IMR-90 (cell line): ENCODE measurements at regions not wholly inside any gene's neighbourhood (a gene's known extent, or its start where the extent isn't known, plus 50 kb on each side); places are given as distances from the start of the nearest gene placed in this dataset.

Source experiments
- ATAC-seq: fragments of 200-7000 bp; cut with Tn5 transposase; 2 replicates; pipeline ENCODE4 v1.9.1; 2020; ENCODE audit warnings: low read depth, mild to moderate bottlenecking, moderate library complexity
- BruUV-seq: library from RNA; stranded (reverse); fragments of 400-500 nt; replicated peaks from 2 replicates; lab custom pipeline; 2021; lab: Mats Ljungman, UMichigan
- CTCF ChIA-PET: fragments of 300-600 bp; formaldehyde crosslinking; extraction: SDS; loops from one replicate; lab custom pipeline; 2021; ENCODE audit warnings: antibody characterized with exemption; lab: Yijun Ruan, JAX
- POLR2A ChIA-PET: fragments of 300-600 bp; sonication (Branson Sonifier 250); formaldehyde crosslinking; loops from one replicate; lab custom pipeline; 2022; ENCODE audit warnings: antibody characterized with exemption; ENCODE audit not compliant: unreplicated experiment; lab: Charles Lee
- DNase-seq: peaks from one replicate; pipeline ENCODE4 v3.0.0; 2013
- H2AFZ ChIP-seq: replicated peaks from 2 replicates; pipeline ENCODE3; 2013; ENCODE audit warnings: low read length, mild to moderate bottlenecking; ENCODE audit not compliant: poor library complexity
- H2AK5ac ChIP-seq: 2 replicates; pipeline ENCODE4 v1.6.1; 2013; ENCODE audit warnings: low read depth, low read length, inconsistent platforms
- H2AK9ac ChIP-seq: replicated peaks from 2 replicates; pipeline ENCODE3; 2013; ENCODE audit warnings: mild to moderate bottlenecking, low read depth, low read length, moderate library complexity; ENCODE audit not compliant: poor library complexity
- H2BK120ac ChIP-seq: 2 replicates; pipeline ENCODE4 v1.6.1; 2013; ENCODE audit warnings: low read depth, low read length, inconsistent platforms
- H2BK15ac ChIP-seq: 3 replicates; pipeline ENCODE4 v1.6.1; 2013; ENCODE audit warnings: low read depth, low read length, inconsistent platforms
- H2BK20ac ChIP-seq: 2 replicates; pipeline ENCODE4 v1.6.1; 2013; ENCODE audit warnings: low read depth, mild to moderate bottlenecking, inconsistent platforms, low read length, moderate library complexity
- H2BK5ac ChIP-seq: 2 replicates; pipeline ENCODE4 v1.6.1; 2013; ENCODE audit warnings: mild to moderate bottlenecking, low read depth, low read length, inconsistent platforms; ENCODE audit not compliant: poor library complexity, severe bottlenecking
- H3K14ac ChIP-seq: replicated peaks from 2 replicates; pipeline ENCODE4 v1.6.1; 2013; ENCODE audit warnings: low read depth, low read length, inconsistent platforms
- H3K18ac ChIP-seq: 2 replicates; pipeline ENCODE4 v1.6.1; 2013; ENCODE audit warnings: low read depth, low read length, control low read depth
- H3K23ac ChIP-seq: 2 replicates; pipeline ENCODE4 v1.6.1; 2013; ENCODE audit warnings: low read depth, low read length, inconsistent platforms
- H3K27ac ChIP-seq: 2 replicates; pipeline ENCODE4 v1.5.1; 2013; ENCODE audit warnings: mild to moderate bottlenecking, control low read depth, low read length; ENCODE audit not compliant: insufficient read depth
- H3K27me3 ChIP-seq: 2 replicates; pipeline ENCODE4 v1.6.1; 2013; ENCODE audit warnings: low read length; ENCODE audit not compliant: control insufficient read depth, insufficient read depth
- H3K36me3 ChIP-seq: 2 replicates; pipeline ENCODE4 v1.6.1; 2013; ENCODE audit warnings: low read length, mixed read lengths; ENCODE audit not compliant: control insufficient read depth, insufficient read depth
- H3K4ac ChIP-seq: 2 replicates; pipeline ENCODE4 v1.6.1; 2013; ENCODE audit warnings: low read depth, low read length, inconsistent platforms
- H3K4me1 ChIP-seq: 2 replicates; pipeline ENCODE4 v1.6.1; 2013; ENCODE audit warnings: low read length, mixed read lengths; ENCODE audit not compliant: control insufficient read depth, insufficient read depth
- H3K4me2 ChIP-seq: 2 replicates; pipeline ENCODE4 v1.6.1; 2013; ENCODE audit warnings: low read depth, mild to moderate bottlenecking, control low read depth, low read length, moderate library complexity
- H3K4me3 ChIP-seq: 2 replicates; pipeline ENCODE4 v1.5.1; 2013; ENCODE audit warnings: low read depth, mild to moderate bottlenecking, control low read depth, low read length, moderate library complexity; ENCODE audit not compliant: insufficient read depth
- H3K56ac ChIP-seq: 2 replicates; pipeline ENCODE4 v1.6.1; 2013; ENCODE audit warnings: low read length, inconsistent platforms; ENCODE audit not compliant: insufficient read depth; ENCODE audit errors: extremely low read depth
- H3K79me1 ChIP-seq, 2 experiments: 2 replicates each; pipeline ENCODE4 v1.6.1; 2013; ENCODE audit warnings: low read length in 2 of 2, inconsistent platforms in 1 of 2, low read depth in 1 of 2
- H3K9ac ChIP-seq: 2 replicates; pipeline ENCODE4 v1.6.1; 2013; ENCODE audit warnings: low read depth, low read length, control low read depth
- H3K9me1 ChIP-seq: 2 replicates; pipeline ENCODE4 v1.6.1; 2013; ENCODE audit warnings: low read length, inconsistent platforms; ENCODE audit not compliant: insufficient read depth
- H3K9me3 ChIP-seq: 2 replicates; pipeline ENCODE4 v1.6.1; 2013; ENCODE audit warnings: low read length; ENCODE audit not compliant: control insufficient read depth, insufficient read depth
- H4K20me1 ChIP-seq: 2 replicates; pipeline ENCODE4 v1.6.1; 2013; ENCODE audit warnings: low read length, inconsistent platforms; ENCODE audit not compliant: insufficient read depth
- H4K5ac ChIP-seq: 2 replicates; pipeline ENCODE4 v1.6.1; 2013; ENCODE audit warnings: mild to moderate bottlenecking, low read depth, low read length, control low read depth
- H4K8ac ChIP-seq, 2 experiments: 2 replicates each; pipeline ENCODE4 v1.6.1; 2013; ENCODE audit warnings: low read depth in 2 of 2, low read length in 2 of 2, control low read depth in 1 of 2, inconsistent platforms in 1 of 2
- H4K91ac ChIP-seq: 2 replicates; pipeline ENCODE4 v1.6.1; 2013; ENCODE audit warnings: low read depth, low read length, inconsistent platforms; ENCODE audit not compliant: insufficient read depth
- BHLHE40 ChIP-seq: fragments of 150-350 bp; IDR thresholded peaks from 2 replicates; pipeline ENCODE4 v1.6.1; 2016; ENCODE audit warnings: mild to moderate bottlenecking, low read depth, low read length
- CEBPB ChIP-seq: IDR thresholded peaks from 2 replicates; pipeline ENCODE4 v1.6.1; 2012; ENCODE audit warnings: low read depth, low read length, improper control_type of control experiment
- CHD1 ChIP-seq: IDR thresholded peaks from 2 replicates; pipeline ENCODE4 v1.6.1; 2012; ENCODE audit warnings: low read depth, low read length, improper control_type of control experiment
- FOS ChIP-seq: fragments of 150-350 bp; IDR thresholded peaks from 2 replicates; pipeline ENCODE4 v1.6.1; 2016; ENCODE audit warnings: low read depth, low read length
- MAFK ChIP-seq: IDR thresholded peaks from 2 replicates; pipeline ENCODE4 v1.6.1; 2012; ENCODE audit warnings: low read depth, low read length, improper control_type of control experiment
- MAZ ChIP-seq: IDR thresholded peaks from 2 replicates; pipeline ENCODE4 v1.6.1; 2012; ENCODE audit warnings: low read depth, mild to moderate bottlenecking, low read length, improper control_type of control experiment, moderate library complexity, borderline replicate concordance
- MXI1 ChIP-seq: IDR thresholded peaks from 2 replicates; pipeline ENCODE4 v1.6.1; 2012; ENCODE audit warnings: low read depth, mild to moderate bottlenecking, low read length, moderate library complexity, borderline replicate concordance
- NFE2L2 ChIP-seq: fragments of 150-350 bp; IDR thresholded peaks from 2 replicates; pipeline ENCODE4 v1.6.1; 2016; ENCODE audit warnings: low read depth, mild to moderate bottlenecking, low read length
- POLR2A ChIP-seq: IDR thresholded peaks from 2 replicates; pipeline ENCODE4 v1.6.1; 2012; ENCODE audit warnings: mild to moderate bottlenecking, low read depth, low read length
- RAD21 ChIP-seq: IDR thresholded peaks from 2 replicates; pipeline ENCODE4 v1.6.1; 2012; ENCODE audit warnings: low read length, improper control_type of control experiment
- RCOR1 ChIP-seq: IDR thresholded peaks from 2 replicates; pipeline ENCODE4 v1.6.1; 2012; ENCODE audit warnings: mild to moderate bottlenecking, low read length, improper control_type of control experiment; ENCODE audit not compliant: insufficient replicate concordance
- RFX5 ChIP-seq: IDR thresholded peaks from 2 replicates; pipeline ENCODE4 v1.8.0; 2012; ENCODE audit warnings: low read depth, mild to moderate bottlenecking, low read length, moderate library complexity
- SMC3 ChIP-seq: fragments of 150-350 bp; IDR thresholded peaks from 2 replicates; pipeline ENCODE4 v1.6.1; 2016; ENCODE audit warnings: low read depth, mild to moderate bottlenecking, antibody characterized with exemption, low read length, moderate library complexity
- WGBS, 2 experiments: methylation state at CpG; one replicate each; pipeline versions ENCODE4 v1.1.5 to v1.1.7; 2013; ENCODE audit warnings: missing lambda C conversion rate in 2 of 2; ENCODE audit not compliant: insufficient read length in 1 of 2; ENCODE audit errors: extremely low coverage in 2 of 2; 5-methylcytosine and 5-hydroxymethylcytosine counted together
- dilution Hi-C: fragments of 300-500 bp; cut with HindIII; formaldehyde crosslinking; loops from one replicate; pipeline ENCODE4 v1.14.3; 2018; ENCODE audit warnings: low sequenced_read_pairs; ENCODE audit not compliant: unreplicated experiment
- in situ Hi-C: fragments of 300-500 bp; cut with MboI; formaldehyde crosslinking; loops from 3 replicates; pipeline ENCODE4 v1.14.3; 2019; ENCODE audit warnings: low sequenced_read_pairs, inconsistent platforms, mixed read lengths
- intact Hi-C: fragments of 100-400 bp; cut with micrococcal nuclease; formaldehyde crosslinking; loops from 2 replicates; pipeline ENCODE4 v1.10.0; 2022
- TF ChIP-seq, protein P1 (sequence below): conservative IDR thresholded peaks from 2 replicates; pipeline ENCODE4 v1.5.1; 2012; ENCODE audit warnings: mild to moderate bottlenecking, low read depth, low read length, improper control_type of control experiment
- TF ChIP-seq, protein P2 (sequence below): fragments of 150-350 bp; IDR thresholded peaks from 2 replicates; pipeline ENCODE4 v1.6.1; 2016; ENCODE audit warnings: low read depth, mild to moderate bottlenecking, low read length, moderate library complexity, borderline replicate concordance
- TF ChIP-seq, protein P3 (sequence below): fragments of 150-350 bp; IDR thresholded peaks from 2 replicates; pipeline ENCODE4 v1.6.1; 2017; ENCODE audit warnings: mild to moderate bottlenecking, antibody characterized with exemption, low read length, low read depth

- Histone ChIP-seq H3K4ac (no peak overlapping the region), H3K4me2 (no peak overlapping the region), H3K18ac (no peak overlapping the region), H3K9me1 (no peaks in the 10 kb centered on the region), H3K79me1 (no peaks in the 10 kb centered on the region), H4K8ac (no peak overlapping the region), H2AFZ (no peak overlapping the region), H2AK9ac (no peak overlapping the region), H4K91ac (no peak overlapping the region), H3K4me3 (no peak overlapping the region), H2BK20ac (no peak overlapping the region), H3K36me3 (no peaks in the 10 kb centered on the region), H4K20me1 (no peaks in the 10 kb centered on the region), H3K4me1 (no peaks in the 10 kb centered on the region), H2BK15ac (no peak overlapping the region), H3K27ac (no peak overlapping the region), H3K9ac (no peak overlapping the region), H3K9me3 (no peaks in the 10 kb centered on the region), H3K23ac (no peak overlapping the region), H2BK120ac (no peak overlapping the region), H2BK5ac (no peak overlapping the region), H4K5ac (no peak overlapping the region), H2AK5ac (no peak overlapping the region), H3K27me3 (no peaks in the 10 kb centered on the region), H3K14ac (no peak overlapping the region), H3K56ac (no peak overlapping the region)
- no peak for ATAC-seq
- intact Hi-C loops (no loop called here), in situ Hi-C loops (no loop called here), dilution Hi-C loops (no loop called here)
- no TSS peak for BruUV-seq
- TF ChIP-seq, protein P1, sequence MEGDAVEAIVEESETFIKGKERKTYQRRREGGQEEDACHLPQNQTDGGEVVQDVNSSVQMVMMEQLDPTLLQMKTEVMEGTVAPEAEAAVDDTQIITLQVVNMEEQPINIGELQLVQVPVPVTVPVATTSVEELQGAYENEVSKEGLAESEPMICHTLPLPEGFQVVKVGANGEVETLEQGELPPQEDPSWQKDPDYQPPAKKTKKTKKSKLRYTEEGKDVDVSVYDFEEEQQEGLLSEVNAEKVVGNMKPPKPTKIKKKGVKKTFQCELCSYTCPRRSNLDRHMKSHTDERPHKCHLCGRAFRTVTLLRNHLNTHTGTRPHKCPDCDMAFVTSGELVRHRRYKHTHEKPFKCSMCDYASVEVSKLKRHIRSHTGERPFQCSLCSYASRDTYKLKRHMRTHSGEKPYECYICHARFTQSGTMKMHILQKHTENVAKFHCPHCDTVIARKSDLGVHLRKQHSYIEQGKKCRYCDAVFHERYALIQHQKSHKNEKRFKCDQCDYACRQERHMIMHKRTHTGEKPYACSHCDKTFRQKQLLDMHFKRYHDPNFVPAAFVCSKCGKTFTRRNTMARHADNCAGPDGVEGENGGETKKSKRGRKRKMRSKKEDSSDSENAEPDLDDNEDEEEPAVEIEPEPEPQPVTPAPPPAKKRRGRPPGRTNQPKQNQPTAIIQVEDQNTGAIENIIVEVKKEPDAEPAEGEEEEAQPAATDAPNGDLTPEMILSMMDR = no peak
- no peak for TF ChIP-seq SMC3
- TF ChIP-seq BHLHE40 = no peak
- no peak for TF ChIP-seq RFX5
- TF ChIP-seq MAZ = no peak
- TF ChIP-seq, protein P2, sequence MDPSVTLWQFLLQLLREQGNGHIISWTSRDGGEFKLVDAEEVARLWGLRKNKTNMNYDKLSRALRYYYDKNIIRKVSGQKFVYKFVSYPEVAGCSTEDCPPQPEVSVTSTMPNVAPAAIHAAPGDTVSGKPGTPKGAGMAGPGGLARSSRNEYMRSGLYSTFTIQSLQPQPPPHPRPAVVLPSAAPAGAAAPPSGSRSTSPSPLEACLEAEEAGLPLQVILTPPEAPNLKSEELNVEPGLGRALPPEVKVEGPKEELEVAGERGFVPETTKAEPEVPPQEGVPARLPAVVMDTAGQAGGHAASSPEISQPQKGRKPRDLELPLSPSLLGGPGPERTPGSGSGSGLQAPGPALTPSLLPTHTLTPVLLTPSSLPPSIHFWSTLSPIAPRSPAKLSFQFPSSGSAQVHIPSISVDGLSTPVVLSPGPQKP = no peak
- no peak for TF ChIP-seq MXI1
- no peak for TF ChIP-seq POLR2A
- no peak for TF ChIP-seq NFE2L2
- no peak for TF ChIP-seq MAFK
- no peak for TF ChIP-seq RAD21
- TF ChIP-seq, protein P3, sequence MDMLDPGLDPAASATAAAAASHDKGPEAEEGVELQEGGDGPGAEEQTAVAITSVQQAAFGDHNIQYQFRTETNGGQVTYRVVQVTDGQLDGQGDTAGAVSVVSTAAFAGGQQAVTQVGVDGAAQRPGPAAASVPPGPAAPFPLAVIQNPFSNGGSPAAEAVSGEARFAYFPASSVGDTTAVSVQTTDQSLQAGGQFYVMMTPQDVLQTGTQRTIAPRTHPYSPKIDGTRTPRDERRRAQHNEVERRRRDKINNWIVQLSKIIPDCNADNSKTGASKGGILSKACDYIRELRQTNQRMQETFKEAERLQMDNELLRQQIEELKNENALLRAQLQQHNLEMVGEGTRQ = no peak
- TF ChIP-seq CHD1 = no peak
- no peak for TF ChIP-seq RCOR1
- no peak for TF ChIP-seq CEBPB
- no peak for TF ChIP-seq FOS
- no peak for DNase-seq
- POLR2A ChIA-PET = no interaction called here
- CTCF ChIA-PET = no interaction called here
- WGBS, 2 experiments = 93% methylated on average over 2 of the region's 9 CpGs; no CpG with 5 or more reads in 1 of the 2 experiments
Observed at GRCh38 chr7:106493041-106493731, 167.8 kb downstream of the CCDC71L start.
